GM23248 (cell line): ENCODE measurements at regions not wholly inside any gene's neighbourhood (a gene's known extent, or its start where the extent isn't known, plus 50 kb on each side); places are given as distances from the start of the nearest gene placed in this dataset.

ENCODE experiments used
- EZH2 ChIP-seq: fragments of 200-600 bp; sonication (generic); IDR thresholded peaks from 2 replicates; pipeline ENCODE4 v1.6.1; 2018; ENCODE audit warnings: antibody characterized with exemption, mild to moderate bottlenecking; ENCODE audit not compliant: insufficient read depth, poor library complexity, severe bottlenecking
- EZH2phosphoT487 ChIP-seq: fragments of 200-600 bp; sonication (generic); IDR thresholded peaks from 2 replicates; pipeline ENCODE4 v1.6.1; 2018; ENCODE audit warnings: antibody characterized with exemption, moderate library complexity, mild to moderate bottlenecking, low read depth; ENCODE audit not compliant: insufficient read depth

DNA sequence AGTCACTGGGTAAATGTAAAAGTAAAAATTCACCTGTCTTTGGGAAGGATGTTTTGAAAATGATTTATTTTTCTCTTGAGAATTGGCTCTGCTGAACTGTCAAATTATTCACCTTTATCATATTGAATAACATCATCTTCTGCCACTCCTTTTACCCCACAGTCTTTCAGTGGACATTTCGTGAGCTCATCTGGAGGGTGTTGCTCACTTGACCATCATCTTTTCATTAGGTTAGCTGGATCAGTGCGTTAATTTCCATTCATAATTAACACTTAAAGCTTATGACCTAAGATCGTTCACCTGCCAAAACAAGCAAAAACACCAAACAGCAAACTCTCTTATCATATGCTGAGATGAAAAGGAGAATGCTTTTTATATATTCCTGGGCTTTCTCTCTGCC, 53.4 kb upstream of the TNFAIP8 start:
- TF ChIP-seq EZH2 (no peak), EZH2phosphoT487 (no peak)
